NCI-H187 treated with DMSO at 0.1 percent for 48 hours (cell line): ENCODE measurements at regions not wholly inside any gene's neighbourhood (a gene's known extent, or its start where the extent isn't known, plus 50 kb on each side); places are given as distances from the start of the nearest gene placed in this dataset.
"Not testable (repeated sequence)": the region's sequence is repeated elsewhere in the genome, so short reads cannot be mapped to it uniquely, and the experiment has no call there.

ENCODE experiments used
- DNase-seq: peaks from one replicate; lab custom pipeline; 2025; lab: John Stamatoyannopoulos, UW

- DNase-seq: no peak
Observed at GRCh38 chr3:56955492-56956111, 104.9 kb upstream of the SPATA12 start.

- no peak for DNase-seq
Observed at GRCh38 chr3:56954125-56954524, 106.3 kb upstream of the SPATA12 start.

- DNase-seq: no peak
Observed at GRCh38 chr3:56952846-56953245, 107.6 kb upstream of the SPATA12 start.

GRCh38 chr3:56952061-56952460 lies 108.4 kb upstream of the SPATA12 start:
- no peak for DNase-seq

- no peak for DNase-seq
Observed at GRCh38 chr3:56951366-56951765, 109.1 kb upstream of the SPATA12 start.

GRCh38 chr3:56945378-56945777 lies 115.1 kb upstream of the SPATA12 start:
- DNase-seq: not testable (repeated sequence)

- DNase-seq: no peak
Observed at GRCh38 chr3:56942523-56942922, 117.9 kb upstream of the SPATA12 start.

GRCh38 chr3:56940976-56941375 lies 119.5 kb upstream of the SPATA12 start:
- no peak for DNase-seq

- DNase-seq: no peak
Observed at GRCh38 chr3:56940321-56940720, 120.1 kb upstream of the SPATA12 start.

GRCh38 chr3:56939834-56940233 lies 120.6 kb upstream of the SPATA12 start:
- no peak for DNase-seq

GRCh38 chr3:56938530-56938929 lies 121.9 kb upstream of the SPATA12 start:
- DNase-seq: no peak

GRCh38 chr3:56937580-56937979 lies 122.9 kb upstream of the SPATA12 start:
- DNase-seq: no peak

- DNase-seq: no peak
Observed at GRCh38 chr3:56935811-56936210, 124.7 kb upstream of the SPATA12 start.

GRCh38 chr3:56934481-56934880 lies 126.0 kb upstream of the SPATA12 start:
- not testable (repeated sequence) for DNase-seq

- DNase-seq: no peak
Observed at GRCh38 chr3:56933803-56934202, 126.7 kb upstream of the SPATA12 start.

- no peak for DNase-seq
Observed at GRCh38 chr3:56932866-56933265, 127.6 kb upstream of the SPATA12 start.

GRCh38 chr3:56931836-56932235 lies 128.6 kb upstream of the SPATA12 start:
- DNase-seq: no peak

- no peak for DNase-seq
Observed at GRCh38 chr3:56930706-56931105, 129.0 kb upstream of the ARHGEF3 start.

GRCh38 chr3:56929809-56930615 lies 128.3 kb upstream of the ARHGEF3 start:
- DNase-seq: no peak

GRCh38 chr3:56928379-56929068 lies 126.8 kb upstream of the ARHGEF3 start:
- DNase-seq: no peak

- DNase-seq: no peak
Observed at GRCh38 chr3:56927855-56928254, 126.1 kb upstream of the ARHGEF3 start.

- no peak for DNase-seq
Observed at GRCh38 chr3:56926947-56927282, 125.2 kb upstream of the ARHGEF3 start.

GRCh38 chr3:56926243-56926946 lies 124.6 kb upstream of the ARHGEF3 start:
- no peak for DNase-seq
